Small intestine (tissue), 7 donors: ENCODE measurements at regions not wholly inside any gene's neighbourhood (a gene's known extent, or its start where the extent isn't known, plus 50 kb on each side); places are given as distances from the start of the nearest gene placed in this dataset.

Source experiments
- DNase-seq, 2 donors: peaks; one replicate each; pipeline versions ENCODE4 v3.0.0 to v3.0.0-alpha.2; 2013
- FAIRE-seq: peaks from 2 replicates; lab custom pipeline; 2012; peaks lifted over from hg19 to GRCh38; lab: Jason Lieb, UNC
- H3K27ac ChIP-seq, 3 donors: one replicate each; pipeline ENCODE4 v1.5.1; 2013; ENCODE audit warnings: low read length in 2 of 3, mild to moderate bottlenecking in 2 of 3, control low read depth in 1 of 3, inconsistent platforms in 1 of 3, low read depth in 1 of 3, moderate library complexity in 1 of 3
- H3K27me3 ChIP-seq, 3 donors: one replicate each; pipeline ENCODE4 v1.6.1; 2013; ENCODE audit warnings: low read length in 3 of 3, inconsistent platforms in 1 of 3; ENCODE audit not compliant: control insufficient read depth in 3 of 3, insufficient read depth in 3 of 3
- H3K36me3 ChIP-seq, 3 donors: one replicate each; pipeline ENCODE4 v1.6.1; 2013; ENCODE audit warnings: low read length in 3 of 3, inconsistent platforms in 1 of 3, low read depth in 1 of 3, mild to moderate bottlenecking in 1 of 3, moderate library complexity in 1 of 3; ENCODE audit not compliant: control insufficient read depth in 3 of 3, insufficient read depth in 2 of 3
- H3K4me1 ChIP-seq, 3 donors: one replicate each; pipeline ENCODE4 v1.6.1; 2013; ENCODE audit warnings: low read length in 2 of 3, inconsistent platforms in 1 of 3, low read depth in 1 of 3, mild to moderate bottlenecking in 1 of 3, moderate library complexity in 1 of 3; ENCODE audit not compliant: control insufficient read depth in 3 of 3, insufficient read depth in 2 of 3
- H3K4me3 ChIP-seq, 3 donors: one replicate each; pipeline ENCODE4 v1.5.1; 2013; ENCODE audit warnings: low read length in 3 of 3, control low read depth in 1 of 3, inconsistent platforms in 1 of 3, low read depth in 1 of 3, mild to moderate bottlenecking in 1 of 3, moderate library complexity in 1 of 3
- H3K9me3 ChIP-seq, 2 donors: one replicate each; pipeline ENCODE4 v1.6.1; 2013; ENCODE audit warnings: low read depth in 1 of 2, low read length in 1 of 2; ENCODE audit not compliant: control insufficient read depth in 2 of 2, insufficient read depth in 1 of 2
- WGBS, 3 donors: extraction: QIAGEN DNeasy Blood & Tissue Kit; methylation state at CpG; one replicate each; pipeline ENCODE4 v1.1.7; 2013; 5-methylcytosine and 5-hydroxymethylcytosine counted together
- donor health status: healthy with polysubstance abuse.
- donor health status: control.
- donor health status: control.
- donor health status: Bipolar disorder and iron deficiency.
- donor health status: healthy.

DNA sequence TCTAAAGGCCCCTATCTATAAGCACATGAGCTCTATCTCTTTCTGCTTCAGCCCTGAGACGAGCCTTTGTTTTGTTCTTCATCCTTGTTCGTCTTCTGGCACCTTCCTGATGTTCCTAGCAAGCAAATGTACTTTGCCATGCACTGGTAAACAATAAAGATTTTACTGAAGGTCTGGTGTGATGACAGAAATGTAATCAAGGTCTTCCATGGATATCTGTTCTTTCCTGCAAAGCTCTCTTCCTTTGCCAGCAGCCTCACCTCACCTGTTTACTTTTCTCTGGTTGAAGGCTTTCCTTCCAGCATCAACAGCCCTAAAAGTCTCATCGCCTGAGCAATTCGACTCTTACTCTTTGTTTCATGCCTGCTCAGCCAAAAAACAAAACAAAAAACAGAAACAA is 330.3 kb downstream of the PCNX1 start:
- Histone ChIP-seq H3K9me3 (no peaks in the 10 kb centered on the region), H3K27me3 (no peaks in the 10 kb centered on the region), H3K27ac (no peak overlapping the region), H3K36me3 (no peaks in the 10 kb centered on the region), H3K4me3 (no peak overlapping the region), H3K4me1 (no peaks in the 10 kb centered on the region)
- FAIRE-seq (no peak), DNase-seq (no peak)
- 78 to 86% (median 78%) methylated on average over 4 of the region's 4 CpGs for WGBS, 3 donors

DNA sequence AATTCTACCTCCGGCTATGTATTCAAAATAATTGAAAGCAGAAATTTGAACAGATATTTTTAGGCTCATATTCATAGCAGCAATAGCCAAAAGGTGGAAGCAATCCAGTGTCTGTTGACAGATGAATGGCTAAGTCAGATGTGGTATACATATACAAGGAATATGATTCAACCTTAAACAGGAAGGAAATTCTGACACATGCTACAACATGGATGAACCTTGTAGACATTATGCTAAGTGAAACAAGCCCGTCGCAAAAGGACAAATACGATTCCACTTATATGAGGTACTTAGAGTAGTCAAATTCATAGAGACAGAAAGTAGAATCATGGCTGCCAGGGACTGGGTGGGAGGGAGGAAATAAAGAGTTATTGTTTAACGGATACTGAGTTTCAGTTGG is 331.6 kb downstream of the PCNX1 start:
- H3K27ac ChIP-seq = no peak overlapping the region
- H3K27me3 ChIP-seq = no peaks in the 10 kb centered on the region
- H3K4me3 ChIP-seq = no peak overlapping the region
- H3K36me3 ChIP-seq = no peaks in the 10 kb centered on the region
- FAIRE-seq (no peak), DNase-seq (no peak)
- WGBS, 3 donors = 85 to 91% (median 86%) methylated on average over 5 of the region's 5 CpGs
- no peaks in the 10 kb centered on the region for H3K9me3 ChIP-seq
- no peaks in the 10 kb centered on the region for H3K4me1 ChIP-seq

DNA sequence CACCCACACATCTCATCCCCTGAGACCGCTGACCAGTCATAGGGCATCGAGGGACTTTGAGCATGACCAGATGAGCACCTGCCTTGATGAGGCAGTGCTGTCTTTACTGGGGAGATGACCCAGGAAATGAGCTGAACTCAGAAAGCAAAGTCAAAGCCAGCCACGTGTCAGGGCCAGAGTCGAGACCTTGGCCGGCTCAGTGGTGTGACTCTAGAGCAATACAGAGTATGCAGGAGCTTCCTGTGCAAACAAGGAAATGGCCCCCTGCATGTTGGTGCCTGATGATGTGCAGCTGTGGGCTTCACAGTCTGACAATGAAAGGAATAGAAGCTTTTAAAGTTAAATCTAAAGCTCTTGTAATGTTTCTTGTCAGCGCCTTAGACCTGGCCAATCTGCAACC is 332.9 kb downstream of the PCNX1 start:
- no peak overlapping the region for H3K4me3 ChIP-seq
- no peaks in the 10 kb centered on the region for H3K9me3 ChIP-seq
- FAIRE-seq = no peak
- no peaks in the 10 kb centered on the region for H3K4me1 ChIP-seq
- WGBS, 3 donors = 66 to 76% (median 70%) methylated on average over 6 of the region's 6 CpGs
- DNase-seq = peak in 1 of 2 donors; percentile 12
- H3K27me3 ChIP-seq = no peaks in the 10 kb centered on the region
- no peak overlapping the region for H3K27ac ChIP-seq
- no peaks in the 10 kb centered on the region for H3K36me3 ChIP-seq

DNA sequence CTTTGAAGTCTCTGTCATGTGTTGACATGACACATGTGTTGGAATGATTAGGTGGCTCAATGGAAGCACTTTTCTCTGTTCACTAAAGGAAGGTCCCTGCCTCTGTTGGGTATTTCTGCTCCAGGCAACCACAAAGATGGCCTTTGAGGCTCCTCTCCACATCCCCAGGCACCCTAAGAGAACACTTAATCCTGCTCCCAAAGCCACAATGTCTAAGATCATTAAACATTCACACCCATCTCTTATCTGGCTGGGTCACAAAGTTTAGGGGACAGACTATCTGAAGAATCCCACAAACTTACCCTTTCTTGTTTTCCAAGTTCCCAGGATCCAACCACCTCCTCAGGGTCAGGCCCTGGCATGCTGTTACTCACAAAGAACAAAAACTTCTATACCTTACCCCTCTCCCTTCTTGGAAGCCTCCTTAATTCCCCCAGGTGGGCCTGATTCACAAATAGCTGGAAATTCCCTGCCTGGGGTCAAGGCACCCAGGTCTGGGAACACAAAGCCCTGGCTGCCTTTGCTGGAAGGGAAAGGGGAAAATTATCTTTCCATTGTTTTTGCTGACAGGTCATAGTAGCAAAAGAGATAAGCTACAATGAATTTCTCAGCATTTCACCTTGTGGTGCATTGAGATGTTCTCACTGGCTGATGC is 333.7 kb downstream of the PCNX1 start:
- no peaks in the 10 kb centered on the region for H3K36me3 ChIP-seq
- no peaks in the 10 kb centered on the region for H3K9me3 ChIP-seq
- no peaks in the 10 kb centered on the region for H3K4me1 ChIP-seq
- H3K27me3 ChIP-seq = no peaks in the 10 kb centered on the region
- no peak overlapping the region for H3K4me3 ChIP-seq
- DNase-seq = no peak
- FAIRE-seq = no peak
- H3K27ac ChIP-seq = no peak overlapping the region

DNA sequence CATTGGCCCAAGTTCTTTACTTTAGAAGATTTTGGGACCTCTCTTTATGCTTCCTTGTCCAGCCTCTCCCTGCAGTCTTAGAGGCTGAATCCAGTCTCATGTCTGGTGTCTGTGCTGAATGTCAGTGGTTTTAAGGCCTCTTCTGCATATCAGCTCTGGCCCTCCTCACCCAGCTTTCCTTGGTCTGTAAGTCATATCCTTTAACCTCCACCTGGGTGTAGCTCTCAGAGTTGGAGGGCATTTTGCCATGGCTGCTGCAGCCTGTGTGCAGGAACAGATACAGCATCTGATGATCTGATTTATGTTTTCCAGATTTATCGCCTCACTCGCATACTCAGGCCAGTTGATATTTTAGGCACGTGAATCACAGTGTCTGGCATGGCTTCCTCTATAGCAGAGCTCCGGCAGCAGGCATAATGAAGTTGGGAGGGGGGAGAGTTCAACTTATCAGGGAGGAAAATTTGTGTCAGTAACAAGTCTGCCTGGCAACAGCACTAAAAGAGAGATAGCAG is 335.0 kb downstream of the PCNX1 start:
- 62 to 81% (median 79%) methylated on average over 4 of the region's 4 CpGs for WGBS, 3 donors
- FAIRE-seq (no peak), DNase-seq (no peak)
- no peaks in the 10 kb centered on the region for H3K4me1 ChIP-seq
- no peaks in the 10 kb centered on the region for H3K36me3 ChIP-seq
- H3K9me3 ChIP-seq = no peaks in the 10 kb centered on the region
- no peaks in the 10 kb centered on the region for H3K27me3 ChIP-seq
- H3K4me3 ChIP-seq = no peak overlapping the region
- no peak overlapping the region for H3K27ac ChIP-seq

DNA sequence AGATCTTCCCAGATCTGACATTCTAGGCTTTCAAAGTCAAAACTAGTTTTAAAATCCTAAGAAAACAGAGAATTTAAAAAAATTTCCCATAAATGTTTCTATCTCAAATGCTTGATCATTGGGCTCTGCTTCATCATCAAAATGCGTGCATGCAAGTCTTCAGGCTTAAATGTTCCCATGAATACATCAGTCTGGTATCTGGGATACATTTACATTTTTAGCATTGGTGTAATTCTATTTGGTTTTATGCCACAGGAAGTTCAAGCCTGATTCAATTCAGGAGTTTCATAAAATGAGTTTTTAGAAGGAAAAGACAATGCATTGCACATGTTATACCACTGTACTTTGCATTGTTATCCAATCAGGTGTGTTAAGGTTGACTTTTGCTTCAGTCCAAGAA is 336.4 kb downstream of the PCNX1 start:
- H3K9me3 ChIP-seq = no peaks in the 10 kb centered on the region
- no peaks in the 10 kb centered on the region for H3K27me3 ChIP-seq
- no peaks in the 10 kb centered on the region for H3K36me3 ChIP-seq
- DNase-seq = no peak
- FAIRE-seq = no peak
- 86 to 94% (median 92%) methylated on average over 1 of the region's 1 CpG for WGBS, 3 donors
- no peak overlapping the region for H3K4me3 ChIP-seq
- no peak overlapping the region for H3K27ac ChIP-seq
- H3K4me1 ChIP-seq = no peaks in the 10 kb centered on the region

DNA sequence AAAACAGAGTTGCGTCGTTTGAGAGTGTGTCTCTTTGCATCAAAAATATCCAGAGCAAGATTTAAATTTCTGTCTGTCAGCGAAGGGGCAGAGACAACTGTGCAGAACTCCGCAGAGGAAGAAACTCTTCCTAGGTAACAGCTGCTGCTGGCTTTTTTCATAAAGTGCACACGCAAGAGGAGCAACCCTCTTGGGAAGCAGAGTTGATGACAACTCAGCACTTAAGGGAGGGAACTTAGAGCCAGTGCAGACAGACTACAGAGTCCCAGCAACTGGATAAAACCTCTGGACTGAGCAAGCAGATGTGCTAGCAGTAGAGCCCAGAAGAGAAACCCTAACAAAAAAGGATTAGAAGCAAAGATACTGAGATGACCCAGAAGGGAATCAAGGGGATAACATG is 337.1 kb downstream of the PCNX1 start:
- no peak overlapping the region for H3K4me3 ChIP-seq
- 86 to 95% (median 87%) methylated on average over 5 of the region's 5 CpGs for WGBS, 3 donors
- H3K27me3 ChIP-seq = no peaks in the 10 kb centered on the region
- no peak for FAIRE-seq
- no peak for DNase-seq
- no peaks in the 10 kb centered on the region for H3K4me1 ChIP-seq
- no peaks in the 10 kb centered on the region for H3K36me3 ChIP-seq
- H3K27ac ChIP-seq = no peak overlapping the region
- H3K9me3 ChIP-seq = no peaks in the 10 kb centered on the region

DNA sequence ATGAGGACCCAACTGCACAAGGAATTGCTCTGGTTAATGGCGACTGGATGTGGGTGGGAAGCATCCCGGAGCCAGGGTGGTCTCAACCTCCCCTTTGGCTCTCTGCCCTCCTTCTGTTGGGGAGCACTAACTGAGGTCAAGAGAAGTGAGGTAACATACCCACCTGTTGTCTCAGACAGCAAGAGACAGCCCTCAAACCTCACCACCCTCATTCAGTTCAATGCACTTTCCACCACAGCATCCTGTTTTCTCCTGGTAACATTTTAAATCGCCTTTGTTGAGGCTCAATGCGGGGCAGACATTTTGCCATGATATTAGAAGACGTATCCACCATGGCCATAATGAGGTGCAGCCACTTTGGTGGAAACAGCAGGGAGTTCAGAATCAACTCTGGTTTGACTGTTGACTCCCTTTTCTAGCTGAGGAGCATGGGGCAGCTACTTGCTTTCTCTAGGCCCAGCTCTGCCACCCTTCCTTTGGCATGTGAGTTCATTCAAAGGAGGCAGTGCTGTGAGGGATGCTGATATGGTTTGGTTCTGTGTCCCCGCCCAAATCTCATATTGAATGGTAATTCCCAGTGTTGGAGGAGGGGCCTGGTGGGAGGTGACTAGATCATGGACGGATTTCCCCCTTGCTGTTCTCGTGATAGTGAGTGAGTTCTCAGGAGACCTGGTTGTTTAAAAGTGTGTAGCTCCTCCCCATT is 338.6 kb downstream of the PCNX1 start:
- no peaks in the 10 kb centered on the region for H3K27me3 ChIP-seq
- H3K27ac ChIP-seq = peak overlapping the region in 2 of 3 donors; percentile 0 to 33
- no peaks in the 10 kb centered on the region for H3K36me3 ChIP-seq
- no peak overlapping the region for H3K4me3 ChIP-seq
- FAIRE-seq (no peak), DNase-seq (peak in 1 of 2 donors; percentile 34)
- H3K4me1 ChIP-seq = no peaks in the 10 kb centered on the region
- WGBS, 3 donors = 83 to 86% (median 83%) methylated on average over 8 of the region's 8 CpGs
- H3K9me3 ChIP-seq = no peaks in the 10 kb centered on the region
